ENCODE measurements at regions not wholly inside any gene's neighbourhood (a gene's known extent, or its start where the extent isn't known, plus 50 kb on each side); places are given as distances from the start of the nearest gene placed in this dataset.
"Not testable (repeated sequence)": the region's sequence is repeated elsewhere in the genome, so short reads cannot be mapped to it uniquely, and the experiment has no call there.

GRCh38 chr6:164741938-164742451, 567.4 kb downstream of the C6orf118 start (continued):
- TF ChIP-seq CEBPZ (IDR thresholded peaks at IDR 0.05; ENCODE audit: borderline replicate concordance, low read depth, low read length) (no peak), SMAD1 (IDR thresholded peaks at IDR 0.05; ENCODE audit: low read depth, low read length, partially characterized antibody) (no peak)

DNA sequence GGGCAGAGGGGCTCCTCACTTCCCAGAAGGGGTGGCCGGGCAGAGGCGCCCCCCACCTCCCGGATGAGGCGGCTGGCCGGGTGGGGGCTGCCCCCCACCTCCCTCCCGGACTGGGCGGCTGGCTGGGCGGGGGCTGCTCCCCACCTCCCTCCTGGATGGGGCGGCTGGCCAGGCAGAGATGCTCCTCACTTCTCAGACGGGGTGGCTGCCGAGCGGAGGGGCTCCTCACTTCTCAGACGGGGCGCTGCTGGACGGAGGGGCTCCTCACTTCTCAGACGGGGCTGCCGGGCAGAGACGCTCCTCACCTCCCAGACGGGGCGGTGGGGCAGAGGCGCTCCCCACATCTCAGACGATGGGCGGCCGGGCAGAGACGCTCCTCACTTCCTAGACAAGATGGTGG, 573.3 kb downstream of the C6orf118 start:
- 3% methylated on average over 11 of the region's 25 CpGs for WGBS (ENCODE audit: insufficient coverage, low coverage, missing lambda C conversion rate)
- CTCF ChIA-PET (ENCODE audit: low intra/inter-chr PET ratio), result not testable (repeated sequence)

More for the DNA sequence above, 573.3 kb downstream of the C6orf118 start:
- H3K4me3 ChIP-seq; POLR2A ChIA-PET; H3K9me3 ChIP-seq (replicated peaks; ENCODE audit: control insufficient read depth, insufficient read depth, low read depth, low read length); H3K27me3 ChIP-seq (ENCODE audit: control insufficient read depth in 2 of 2, insufficient read depth in 2 of 2, low read length in 2 of 2); H3K36me3 ChIP-seq (ENCODE audit: control insufficient read depth, insufficient read depth, low read length); DNase-seq (ENCODE audit: extremely low read depth in 1 of 4, low spot score in 3 of 4); H4K20me1 ChIP-seq (replicated peaks; ENCODE audit: control insufficient read depth, insufficient read depth, low read length); intact Hi-C loops (cut with micrococcal nuclease); in situ Hi-C loops (cut with MboI); BruUV-seq (replicated peaks); FAIRE-seq; ATAC-seq; H3K4me2 ChIP-seq (ENCODE audit: insufficient read depth, low read length); H3K9ac ChIP-seq (ENCODE audit: insufficient read depth in 1 of 2, low read depth in 2 of 2, low read length in 2 of 2); H2AFZ ChIP-seq (ENCODE audit: low read depth, low read length); H3K9me1 ChIP-seq (ENCODE audit: control insufficient read depth, insufficient read depth, low read length); H3K27ac ChIP-seq (ENCODE audit: extremely low read depth, low read depth, low read length); H3K4me1 ChIP-seq (replicated peaks in 1 of 2; ENCODE audit: control insufficient read depth in 2 of 2, insufficient read depth in 2 of 2, low read length in 2 of 2); H3K79me2 ChIP-seq (ENCODE audit: control insufficient read depth, insufficient read depth, low read length): not testable (repeated sequence)

All from K562 (cell line).